TTC549 (cell line): ENCODE measurements at regions not wholly inside any gene's neighbourhood (a gene's known extent, or its start where the extent isn't known, plus 50 kb on each side); places are given as distances from the start of the nearest gene placed in this dataset.

Source experiments
- FAIRE-seq: peaks from 2 replicates; lab custom pipeline; 2012; peaks lifted over from hg19 to GRCh38; lab: Jason Lieb, UNC

GRCh38 chr18:61274416-61274960 lies 58.7 kb upstream of the CDH20 start:
- FAIRE-seq = no peak

GRCh38 chr18:61277808-61278207 lies 55.4 kb upstream of the CDH20 start:
- FAIRE-seq = no peak

GRCh38 chr18:61281431-61281830 lies 51.8 kb upstream of the CDH20 start:
- FAIRE-seq = no peak

- FAIRE-seq = no peak
Measured at GRCh38 chr18:61282926-61283325, 50.3 kb upstream of the CDH20 start.
